Vagina (tissue), 2 donors: ENCODE measurements at regions not wholly inside any gene's neighbourhood (a gene's known extent, or its start where the extent isn't known, plus 50 kb on each side); places are given as distances from the start of the nearest gene placed in this dataset.

Experiments used
- CTCF ChIP-seq, 3 experiments: fragments of 450-650 bp in 2 of 3; fragments of 200-600 bp in 1 of 3; sonication (generic) in 1 of 3; IDR thresholded peaks; one replicate each; pipeline ENCODE4 v1.5.1; 2017 to 2019; ENCODE audit warnings: antibody characterized with exemption in 3 of 3, mild to moderate bottlenecking in 2 of 3, moderate library complexity in 2 of 3
- POLR2A ChIP-seq, 2 donors: fragments of 450-650 bp; IDR thresholded peaks; one replicate each; pipeline ENCODE4 v1.6.1; 2017; ENCODE audit warnings: antibody characterized with exemption in 2 of 2, mild to moderate bottlenecking in 2 of 2, moderate library complexity in 2 of 2

DNA sequence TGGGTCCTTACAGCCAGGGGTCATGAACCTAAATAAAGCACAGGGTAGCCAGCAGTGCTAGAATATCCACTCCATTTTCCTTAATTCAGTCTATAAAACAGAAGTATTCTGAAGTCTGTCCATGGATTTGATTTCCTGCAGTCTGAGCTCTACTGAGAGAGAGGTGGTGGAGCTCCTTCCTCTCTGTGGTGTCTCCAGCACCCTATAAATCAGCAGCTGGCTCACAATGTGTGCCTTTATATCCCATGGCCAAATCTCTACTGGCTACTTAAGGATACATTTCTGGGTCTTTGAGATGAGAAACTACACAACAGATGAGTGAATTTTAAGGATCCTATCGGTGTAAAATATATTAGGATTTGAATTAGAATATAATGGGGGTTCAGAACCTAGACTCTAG, 339.9 kb upstream of the RBMS3 start:
- TF ChIP-seq POLR2A (IDR thresholded peaks at IDR 0.05) (no peak), CTCF (IDR thresholded peaks at IDR 0.05) (no peak)
